Lung (tissue), 11 donors: ENCODE measurements at regions not wholly inside any gene's neighbourhood (a gene's known extent, or its start where the extent isn't known, plus 50 kb on each side); places are given as distances from the start of the nearest gene placed in this dataset.

ENCODE experiments used
- ATAC-seq: fragments of 200-7000 bp; cut with Tn5 transposase; one replicate; pipeline ENCODE4 v1.9.1; 2020; ENCODE audit warnings: moderate number of reproducible peaks; ENCODE audit not compliant: insufficient read depth, low FRiP score
- DNase-seq, 3 donors: peaks; one replicate each; pipeline ENCODE4 v3.0.0-alpha.2; 2013 to 2017
- H3K27ac ChIP-seq, 2 donors: one replicate each; pipeline ENCODE4 v1.5.1; 2013; ENCODE audit warnings: mild to moderate bottlenecking in 2 of 2, moderate library complexity in 2 of 2, control low read depth in 1 of 2, inconsistent platforms in 1 of 2, low read depth in 1 of 2, low read length in 1 of 2
- H3K27me3 ChIP-seq, 3 donors: one replicate each; pipeline ENCODE4 v1.5.1; 2013; ENCODE audit warnings: low read length in 2 of 3; ENCODE audit not compliant: control insufficient read depth in 3 of 3, insufficient read depth in 3 of 3
- H3K36me3 ChIP-seq, 4 donors: one replicate each; pipeline ENCODE4 v1.5.1; 2013; ENCODE audit warnings: low read length in 4 of 4, mild to moderate bottlenecking in 1 of 4, moderate library complexity in 1 of 4; ENCODE audit not compliant: control insufficient read depth in 4 of 4, insufficient read depth in 4 of 4
- H3K4me1 ChIP-seq, 5 donors: one replicate each; pipeline ENCODE4 v1.5.1; 2013; ENCODE audit warnings: low read length in 5 of 5, mild to moderate bottlenecking in 2 of 5, moderate library complexity in 1 of 5; ENCODE audit not compliant: control insufficient read depth in 5 of 5, insufficient read depth in 5 of 5
- H3K4me3 ChIP-seq: one replicate; pipeline ENCODE4 v1.5.1; 2013; ENCODE audit warnings: mild to moderate bottlenecking, control low read depth, moderate library complexity
- H3K9ac ChIP-seq, 2 donors: one replicate each; pipeline ENCODE4 v1.5.1; 2013; ENCODE audit warnings: low read length in 2 of 2, control low read depth in 1 of 2; ENCODE audit not compliant: insufficient read depth in 1 of 2
- H3K9me3 ChIP-seq, 4 donors: one replicate each; pipeline ENCODE4 v1.5.1; 2013; ENCODE audit warnings: low read length in 3 of 4, mild to moderate bottlenecking in 1 of 4, moderate library complexity in 1 of 4; ENCODE audit not compliant: control insufficient read depth in 4 of 4, insufficient read depth in 3 of 4
- WGBS, 2 donors: extraction: QIAGEN DNeasy Blood & Tissue Kit; methylation state at CpG; one replicate each; pipeline ENCODE4 v1.1.7; 2013; 5-methylcytosine and 5-hydroxymethylcytosine counted together
- TF ChIP-seq, protein P1 (sequence below): IDR thresholded peaks from 2 replicates; pipeline ENCODE4 v1.5.1; 2012; ENCODE audit warnings: mild to moderate bottlenecking; ENCODE audit errors: control extremely low read depth, extremely low read depth
- donor health status: control.
- donor health status: control.
- donor health status: Bipolar disorder and iron deficiency.
- donor health status: healthy.
- donor health status: DM: yes; HTN: yes; CAD: no.

- TF ChIP-seq, protein P1, sequence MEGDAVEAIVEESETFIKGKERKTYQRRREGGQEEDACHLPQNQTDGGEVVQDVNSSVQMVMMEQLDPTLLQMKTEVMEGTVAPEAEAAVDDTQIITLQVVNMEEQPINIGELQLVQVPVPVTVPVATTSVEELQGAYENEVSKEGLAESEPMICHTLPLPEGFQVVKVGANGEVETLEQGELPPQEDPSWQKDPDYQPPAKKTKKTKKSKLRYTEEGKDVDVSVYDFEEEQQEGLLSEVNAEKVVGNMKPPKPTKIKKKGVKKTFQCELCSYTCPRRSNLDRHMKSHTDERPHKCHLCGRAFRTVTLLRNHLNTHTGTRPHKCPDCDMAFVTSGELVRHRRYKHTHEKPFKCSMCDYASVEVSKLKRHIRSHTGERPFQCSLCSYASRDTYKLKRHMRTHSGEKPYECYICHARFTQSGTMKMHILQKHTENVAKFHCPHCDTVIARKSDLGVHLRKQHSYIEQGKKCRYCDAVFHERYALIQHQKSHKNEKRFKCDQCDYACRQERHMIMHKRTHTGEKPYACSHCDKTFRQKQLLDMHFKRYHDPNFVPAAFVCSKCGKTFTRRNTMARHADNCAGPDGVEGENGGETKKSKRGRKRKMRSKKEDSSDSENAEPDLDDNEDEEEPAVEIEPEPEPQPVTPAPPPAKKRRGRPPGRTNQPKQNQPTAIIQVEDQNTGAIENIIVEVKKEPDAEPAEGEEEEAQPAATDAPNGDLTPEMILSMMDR: no peak
Observed at GRCh38 chr12:113658006-113658655, 186.5 kb upstream of the LHX5 start.

DNA sequence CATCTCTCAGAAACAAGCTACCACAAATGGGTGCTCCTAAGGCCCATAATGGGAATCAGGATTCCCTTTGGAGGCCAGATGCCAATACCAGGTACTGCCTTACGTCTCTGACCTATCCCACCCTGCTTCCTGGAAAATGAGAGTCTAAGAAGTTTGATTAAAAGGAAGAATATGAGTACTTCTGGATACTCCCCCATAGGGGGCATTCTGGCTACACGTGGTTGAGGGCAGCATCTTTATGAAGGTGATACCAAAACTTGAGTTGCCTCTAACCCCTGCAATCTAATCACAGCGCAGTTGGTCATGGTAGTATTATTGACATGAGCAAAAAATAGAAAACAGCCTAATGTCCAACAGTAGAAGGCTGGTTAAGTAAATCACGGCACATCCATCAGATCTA, 184.2 kb upstream of the LHX5 start:
- 58 to 77% methylated on average over 4 of the region's 4 CpGs for WGBS, 2 donors
- TF ChIP-seq, protein P1: no peak
- Histone ChIP-seq H3K27ac (no peak overlapping the region), H3K4me1 (no peaks in the 10 kb centered on the region), H3K4me3 (no peak overlapping the region), H3K36me3 (no peaks in the 10 kb centered on the region), H3K9ac (no peak overlapping the region), H3K9me3 (peaks cover 0 to 19% (median 9%) of the 10 kb centered on the region in 4 donors), H3K27me3 (peaks cover 0 to 6% (median 0%) of the 10 kb centered on the region in 3 donors)
- no peak for DNase-seq
- no peak for ATAC-seq

More at GRCh38 chr12:113658006-113658655, 186.5 kb upstream of the LHX5 start:
- ATAC-seq: no peak
- peaks cover 0 to 19% (median 9%) of the 10 kb centered on the region in 4 donors for H3K9me3 ChIP-seq
- H3K9ac ChIP-seq: no peak overlapping the region
- H3K27ac ChIP-seq: no peak overlapping the region
- H3K4me1 ChIP-seq: no peaks in the 10 kb centered on the region
- WGBS, 2 donors: 22 to 31% methylated on average over 1 of the region's 1 CpG
- peak in 2 of 3 donors; percentile 28 to 35 for DNase-seq
- no peaks in the 10 kb centered on the region for H3K36me3 ChIP-seq
- peaks cover 0 to 6% (median 3%) of the 10 kb centered on the region in 3 donors for H3K27me3 ChIP-seq
- no peak overlapping the region for H3K4me3 ChIP-seq

DNA sequence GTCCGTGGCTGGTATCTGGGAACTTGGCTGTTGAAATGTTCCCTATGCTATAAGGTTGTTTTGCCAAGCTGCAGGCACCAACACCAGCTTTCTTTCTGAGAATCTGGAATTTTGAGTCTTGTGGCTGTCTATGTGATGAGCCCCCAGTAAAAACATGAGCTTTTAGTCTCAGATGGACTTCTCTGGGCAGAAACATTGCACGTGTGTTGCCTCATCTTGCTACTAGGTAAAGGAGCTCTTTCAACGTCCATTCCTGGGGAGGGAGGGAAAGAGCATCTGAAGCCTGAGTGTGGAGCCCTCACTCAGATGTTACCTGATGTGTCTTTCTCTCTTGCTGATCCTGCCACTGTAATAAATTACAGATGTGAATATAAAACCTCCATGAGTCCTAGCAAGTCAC, 183.8 kb upstream of the LHX5 start:
- ATAC-seq: no peak
- TF ChIP-seq, protein P1: no peak
- 86 to 89% methylated on average over 3 of the region's 3 CpGs for WGBS, 2 donors

More for the DNA sequence above, 183.8 kb upstream of the LHX5 start:
- Histone ChIP-seq H3K9me3 (peaks cover 0 to 19% (median 9%) of the 10 kb centered on the region in 4 donors), H3K36me3 (no peaks in the 10 kb centered on the region), H3K27me3 (peaks cover 0 to 6% (median 0%) of the 10 kb centered on the region in 3 donors), H3K4me3 (no peak overlapping the region), H3K9ac (no peak overlapping the region), H3K27ac (no peak overlapping the region), H3K4me1 (no peaks in the 10 kb centered on the region)
- DNase-seq: no peak
